ENCODE measurements at regions not wholly inside any gene's neighbourhood (a gene's known extent, or its start where the extent isn't known, plus 50 kb on each side); places are given as distances from the start of the nearest gene placed in this dataset.
"Not testable (repeated sequence)": the region's sequence is repeated elsewhere in the genome, so short reads cannot be mapped to it uniquely, and the experiment has no call there.

DNA sequence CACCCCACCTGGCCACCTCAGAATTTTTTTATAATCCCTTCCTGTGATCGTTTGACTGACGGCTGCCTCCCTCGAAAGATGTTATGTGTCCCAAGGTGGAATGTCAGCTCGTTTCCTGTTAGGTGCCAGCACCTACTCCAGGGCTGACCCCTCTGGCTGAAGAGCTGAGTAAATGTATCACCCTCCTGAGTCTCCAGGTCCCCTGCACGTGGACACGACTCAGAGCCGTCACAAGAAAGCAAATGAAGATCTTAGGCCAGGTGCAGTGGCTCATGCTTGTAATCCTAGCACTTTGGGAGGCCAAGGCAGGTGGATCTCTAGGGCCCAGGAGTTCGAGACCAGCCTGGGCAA lies 273.2 kb downstream of the C16orf95 start:
- peak; percentile 60 for DNase-seq (ENCODE audit: low spot score)
- no peak for FAIRE-seq

DNA sequence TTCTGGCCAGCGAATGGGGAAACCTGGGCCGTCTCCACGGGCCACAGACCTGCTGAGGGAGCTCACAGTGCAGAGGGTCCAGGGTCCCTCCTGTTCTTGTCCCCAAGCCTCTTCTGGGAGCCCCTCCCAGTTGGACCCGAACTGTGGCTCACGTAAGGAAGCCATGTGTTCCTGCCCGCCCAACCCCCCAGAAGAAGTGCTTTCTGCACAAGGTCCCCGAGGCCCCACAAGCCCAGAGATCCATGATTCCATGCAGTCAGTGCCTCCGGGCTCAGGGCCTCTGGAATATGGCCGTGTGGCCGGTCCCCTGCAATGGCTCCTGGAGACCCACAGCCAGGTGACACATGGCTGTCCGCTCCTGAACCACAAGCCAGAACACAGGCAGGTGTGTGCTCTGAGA lies 272.4 kb downstream of the C16orf95 start:
- FAIRE-seq (no peak), DNase-seq (ENCODE audit: low spot score) (no peak)

DNA sequence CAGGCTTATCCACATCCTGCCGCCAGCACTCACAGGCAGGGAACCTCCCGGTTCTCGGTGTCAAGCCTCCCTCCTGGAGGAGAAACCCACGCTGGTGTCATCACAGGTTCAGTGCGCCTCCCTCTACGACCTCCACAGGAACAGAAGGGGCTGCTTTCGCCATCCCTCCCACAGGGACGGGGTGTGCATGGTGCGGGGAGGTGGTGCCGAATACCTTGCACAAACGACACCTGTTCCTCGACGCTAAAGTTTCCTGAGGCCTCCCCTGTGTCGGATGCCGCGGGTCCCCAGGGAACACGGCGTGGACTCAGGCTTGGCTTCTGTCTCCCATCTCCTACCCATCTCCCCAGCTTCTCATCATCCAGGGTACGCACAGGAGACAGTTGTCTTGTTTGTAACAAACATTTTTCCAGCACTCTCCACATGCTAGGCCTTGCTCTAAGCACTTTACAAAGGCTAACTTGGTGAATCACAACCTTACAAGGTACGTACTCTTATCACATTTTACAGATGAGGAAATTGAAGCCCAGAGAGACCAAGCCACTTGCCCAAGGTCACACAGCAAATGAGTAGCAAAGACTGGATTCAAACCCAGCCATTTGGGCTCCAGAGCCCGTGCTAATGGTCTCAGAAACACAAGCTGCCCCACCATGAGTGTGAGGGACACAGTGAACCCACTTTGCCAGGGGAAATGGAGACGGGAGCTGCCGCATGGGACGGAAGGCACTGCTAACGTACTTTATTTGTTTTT lies 271.6 kb downstream of the C16orf95 start:
- FAIRE-seq (no peak), DNase-seq (ENCODE audit: low spot score) (no peak)

DNA sequence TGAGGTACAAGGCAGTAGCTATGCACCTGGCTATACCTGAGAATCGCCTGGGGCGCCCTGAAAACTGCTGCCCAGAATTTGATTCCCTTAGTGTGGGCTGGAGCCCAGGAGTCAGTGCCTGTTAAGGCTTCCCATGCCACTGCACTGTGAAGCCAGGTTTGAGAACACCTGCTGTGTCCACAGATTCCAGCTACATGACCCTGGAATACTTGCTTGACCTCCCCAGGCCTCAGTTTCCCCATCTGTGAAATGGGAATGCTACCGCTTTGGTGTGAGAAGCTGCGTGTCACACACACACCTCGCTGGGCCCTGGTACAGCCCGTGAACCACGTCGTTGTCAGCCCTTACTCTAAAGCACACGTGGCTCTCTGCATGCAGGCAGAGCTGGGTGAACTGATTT lies 271.0 kb downstream of the C16orf95 start:
- no peak for DNase-seq (ENCODE audit: low spot score)
- no peak for FAIRE-seq

DNA sequence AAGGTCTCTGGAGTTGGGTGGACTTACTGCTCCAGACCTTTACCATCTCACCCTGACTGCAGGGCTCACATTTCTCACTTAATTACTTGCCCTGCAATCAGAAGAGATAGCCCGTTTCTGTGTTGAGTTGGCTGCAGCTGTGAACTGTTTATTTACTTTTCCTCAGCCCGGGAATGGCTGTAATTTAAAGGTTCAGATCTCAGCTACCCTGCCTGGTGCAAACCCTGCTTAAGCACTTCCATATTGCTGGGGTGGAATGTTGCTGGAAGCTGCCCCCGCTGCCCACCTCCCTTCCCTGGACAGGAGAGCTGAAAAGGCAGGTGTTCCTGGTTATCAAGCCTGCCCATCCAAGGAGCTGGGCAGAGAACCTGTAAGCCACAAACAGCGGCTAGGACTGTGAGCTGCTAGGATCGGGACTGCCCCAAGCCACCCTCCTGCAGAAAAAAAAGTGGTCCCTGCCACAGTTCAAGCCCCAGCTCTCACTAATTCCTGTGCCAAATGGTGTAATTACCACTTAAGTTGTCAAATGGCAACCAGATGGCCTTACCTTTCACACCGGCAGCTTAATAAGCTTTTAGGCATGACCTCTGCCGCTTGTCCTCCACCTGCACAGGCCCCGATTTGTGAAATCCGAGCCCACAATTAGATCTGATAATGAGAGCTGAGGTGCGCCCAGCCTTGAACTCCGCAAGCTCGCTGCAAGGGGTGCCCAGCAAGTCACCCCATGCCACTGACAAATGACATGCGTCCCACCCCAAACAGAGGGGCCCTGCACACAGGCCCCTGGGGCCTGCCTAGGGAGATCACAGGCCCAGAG lies 269.8 kb downstream of the C16orf95 start:
- DNase-seq (ENCODE audit: low spot score), result no peak
- FAIRE-seq, result no peak

DNA sequence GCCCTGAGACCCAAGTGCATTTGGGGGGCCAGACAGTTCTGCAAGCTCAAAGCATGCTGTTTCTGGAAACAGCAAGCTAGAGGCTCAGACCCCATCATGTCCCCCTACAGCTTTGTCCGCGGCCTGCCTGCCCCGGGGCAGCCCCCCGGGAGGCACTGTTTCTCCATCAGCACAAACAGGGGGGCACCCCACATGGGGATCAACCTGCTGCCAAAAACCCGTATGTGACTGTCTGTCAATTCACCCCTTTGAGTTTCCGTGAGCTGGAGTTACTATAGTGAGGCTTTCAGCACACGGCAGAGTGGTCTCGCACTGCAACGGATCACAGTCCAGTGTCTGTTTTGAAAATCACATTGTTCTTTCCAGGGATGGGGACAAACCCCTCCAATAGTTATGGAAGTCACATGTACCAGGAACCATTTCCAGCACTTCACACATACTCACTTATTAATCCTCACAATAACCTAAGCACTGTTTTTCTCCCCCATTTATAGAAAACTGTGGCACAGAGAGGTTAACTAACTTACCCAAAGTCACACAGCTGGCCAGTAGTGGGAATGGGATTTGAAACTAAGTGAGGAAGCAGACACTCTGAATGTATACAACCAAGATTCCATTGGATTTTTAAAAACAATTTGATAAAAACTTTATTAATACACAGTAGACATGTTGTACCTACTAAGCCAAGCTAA lies 269.0 kb downstream of the C16orf95 start:
- FAIRE-seq (no peak), DNase-seq (ENCODE audit: low spot score) (no peak)

DNA sequence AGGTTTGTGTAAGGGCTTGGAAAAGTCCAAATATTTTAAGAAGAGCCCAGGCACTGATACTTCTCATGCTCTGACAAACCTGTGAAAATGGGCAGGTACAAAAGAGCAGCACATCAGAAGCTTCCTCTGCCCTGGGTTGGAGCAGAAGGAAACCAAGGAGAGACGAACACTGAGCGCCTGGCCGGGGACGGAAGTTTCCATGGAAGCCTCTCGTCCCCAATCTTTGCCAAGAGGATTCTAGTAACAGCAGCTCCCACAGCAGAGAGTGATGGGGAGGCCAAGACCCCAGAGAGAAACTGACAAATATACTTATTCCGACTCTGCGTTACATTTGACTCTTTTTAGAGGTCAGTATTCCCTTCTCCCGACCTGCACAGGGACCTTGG lies 268.5 kb downstream of the C16orf95 start:
- no peak for DNase-seq (ENCODE audit: low spot score)

DNA sequence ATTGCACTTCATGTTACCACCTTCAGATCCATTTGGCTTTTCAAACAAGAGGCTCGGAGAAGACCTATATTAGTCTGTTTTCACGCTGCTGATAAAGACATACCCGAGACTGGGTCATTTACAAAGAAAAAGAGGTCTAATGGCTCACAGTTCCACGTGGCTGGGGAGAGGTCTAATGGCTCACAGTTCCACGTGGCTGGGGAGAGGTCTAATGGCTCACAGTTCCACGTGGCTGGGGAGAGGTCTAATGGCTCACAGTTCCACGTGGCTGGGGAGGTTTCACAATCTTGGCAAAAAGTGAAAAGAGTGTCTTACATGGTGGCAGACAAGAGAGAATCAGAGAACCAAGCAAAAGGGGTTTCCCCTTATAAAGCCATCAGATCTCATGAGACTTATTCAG lies 268.0 kb downstream of the C16orf95 start:
- not testable (repeated sequence) for DNase-seq (ENCODE audit: low spot score); FAIRE-seq

More for the DNA sequence above, 268.5 kb downstream of the C16orf95 start:
- no peak for FAIRE-seq

DNA sequence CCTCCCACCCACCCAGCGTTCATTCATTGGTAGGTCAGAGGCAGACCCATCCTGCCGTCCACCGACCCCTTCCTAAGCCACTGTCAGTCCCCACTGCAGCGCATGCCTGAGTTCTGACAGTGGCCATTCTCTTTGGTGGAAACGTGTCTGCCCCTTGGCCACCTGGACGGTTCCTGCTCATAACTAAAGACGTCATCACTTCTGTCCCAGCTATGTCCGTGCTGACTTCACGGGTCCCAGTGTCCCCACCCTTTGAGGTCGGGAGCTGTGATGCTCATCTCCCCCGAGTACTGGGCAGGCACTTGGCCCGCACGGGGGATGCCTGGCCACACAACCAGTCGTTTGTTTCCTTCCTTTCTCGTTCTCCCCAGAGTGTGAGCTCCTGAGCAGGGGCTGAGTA lies 267.1 kb downstream of the C16orf95 start:
- DNase-seq (ENCODE audit: low spot score), result no peak
- FAIRE-seq, result no peak

DNA sequence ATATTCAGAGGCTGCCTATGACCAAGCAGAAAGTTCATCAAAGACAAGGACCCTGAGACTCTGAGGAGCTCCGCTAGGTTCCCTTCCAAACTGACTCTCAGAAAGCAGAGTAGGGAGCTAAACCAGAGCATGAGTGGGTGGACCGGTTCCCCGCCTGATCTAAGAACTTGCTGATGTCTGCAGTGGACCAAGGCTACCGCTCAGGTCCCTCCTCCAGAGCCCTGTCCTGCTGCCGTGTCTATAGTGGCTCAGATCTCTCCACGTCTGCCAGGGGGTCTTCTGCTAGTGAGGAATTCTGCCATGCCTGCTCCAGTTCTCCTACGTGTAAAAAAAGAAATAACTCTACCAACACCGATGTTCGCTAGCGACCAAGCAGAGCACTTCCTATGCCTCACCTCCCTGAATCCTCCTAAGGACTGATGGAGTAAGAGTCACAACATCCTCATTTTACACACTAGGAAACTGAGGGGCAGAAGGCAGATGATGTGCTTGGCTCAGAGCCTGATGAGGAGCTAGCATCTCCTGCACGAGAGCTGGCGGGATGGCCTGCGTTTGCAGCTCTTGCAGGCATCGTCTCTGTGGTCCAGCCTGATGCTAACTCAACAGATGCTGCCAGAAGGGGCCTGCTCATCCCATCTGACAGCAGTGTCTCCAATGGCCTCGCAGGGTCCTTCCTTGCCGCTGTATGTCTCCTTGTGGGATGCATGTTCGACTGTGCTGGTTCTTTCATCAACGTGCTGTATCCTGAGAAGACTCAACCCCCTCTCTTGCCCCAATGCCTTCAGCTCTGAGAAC lies 265.5 kb downstream of the C16orf95 start:
- FAIRE-seq (no peak), DNase-seq (ENCODE audit: low spot score) (no peak)

DNA sequence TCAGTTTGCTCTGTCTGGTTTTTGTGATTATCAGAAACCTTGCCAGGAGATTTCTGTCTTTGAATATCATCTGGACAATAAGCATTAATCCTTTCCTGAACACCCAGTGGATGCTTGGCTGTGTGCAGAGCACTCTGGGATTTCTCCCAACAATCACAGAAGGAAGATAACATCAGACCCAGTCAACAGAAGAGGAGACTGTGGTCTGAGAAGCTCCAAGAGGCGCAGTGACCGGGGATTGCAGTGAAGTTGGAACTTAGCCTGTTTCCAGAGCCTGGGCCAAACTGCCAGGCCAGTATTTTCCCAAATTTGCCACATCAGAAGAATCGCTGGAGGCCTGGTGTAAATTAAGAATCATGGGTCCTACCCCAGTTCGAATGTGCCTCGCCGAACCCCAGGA lies 264.7 kb downstream of the C16orf95 start:
- DNase-seq (ENCODE audit: low spot score) (no peak), FAIRE-seq (no peak)

DNA sequence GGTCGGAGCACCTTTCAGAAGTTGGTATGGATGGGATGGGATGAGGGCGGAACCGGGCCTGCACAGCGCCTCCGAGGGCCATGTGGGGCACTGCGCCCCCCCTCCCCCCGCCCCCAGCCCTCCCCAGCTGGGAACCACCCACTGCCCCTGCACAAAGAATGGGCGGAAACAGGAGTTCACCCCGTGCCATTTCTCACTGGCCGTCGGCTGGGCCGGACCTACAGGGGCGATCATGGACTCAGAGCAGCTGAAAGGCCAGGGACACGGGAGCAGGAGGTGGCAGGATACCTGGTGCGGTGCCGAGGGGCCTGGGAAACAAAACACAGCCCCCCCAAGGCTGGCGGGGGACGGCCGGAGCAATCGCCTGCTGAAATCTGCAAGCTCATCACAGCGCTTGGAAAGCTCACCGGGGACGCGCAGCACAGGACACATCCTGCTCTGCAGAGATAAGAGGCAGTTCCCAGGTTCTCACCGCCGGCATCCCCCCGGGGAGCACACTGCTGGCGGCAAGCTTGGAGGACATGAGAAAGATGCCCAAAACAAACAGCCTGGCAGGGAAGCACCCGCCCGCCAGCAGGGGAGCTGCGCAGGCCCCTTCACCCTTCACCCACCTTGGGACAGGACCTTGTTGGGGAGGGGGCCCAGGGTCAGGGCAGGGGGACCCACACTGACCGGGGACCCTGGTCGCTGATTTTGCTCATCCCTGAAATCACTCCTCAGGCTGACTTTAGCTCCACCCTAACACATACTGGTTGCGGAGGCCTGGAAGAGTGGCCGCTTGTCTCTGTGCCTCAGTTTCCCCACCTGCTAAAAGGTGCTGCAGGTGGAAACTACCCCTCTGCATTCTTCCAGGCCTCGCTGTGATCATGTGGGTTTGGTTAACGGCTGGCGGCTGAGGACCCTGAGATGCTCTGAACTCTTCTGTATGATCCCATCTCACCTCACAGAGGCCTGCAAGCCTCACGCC lies 263.9 kb downstream of the C16orf95 start:
- FAIRE-seq, result no peak
- DNase-seq (ENCODE audit: low spot score), result no peak

DNA sequence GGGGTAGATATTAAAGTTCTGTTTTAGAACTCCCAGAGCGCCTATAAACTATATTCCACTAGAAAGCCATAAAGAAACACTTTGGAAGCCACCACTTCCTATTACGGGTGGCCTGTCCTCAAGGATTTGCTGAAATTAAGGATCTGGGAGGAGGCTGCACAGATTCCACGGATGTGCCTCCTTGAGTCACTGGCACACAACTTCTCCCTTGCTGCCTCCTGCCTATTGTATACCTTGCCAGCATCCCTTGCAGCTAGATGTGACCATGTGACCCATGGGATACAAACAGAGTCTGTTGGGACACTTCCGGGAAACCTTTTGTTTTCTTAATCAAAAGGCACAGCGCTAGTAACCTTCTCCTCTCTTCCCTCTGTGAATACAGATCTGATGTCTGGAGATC lies 263.0 kb downstream of the C16orf95 start:
- no peak for FAIRE-seq
- DNase-seq (ENCODE audit: low spot score), result no peak

DNA sequence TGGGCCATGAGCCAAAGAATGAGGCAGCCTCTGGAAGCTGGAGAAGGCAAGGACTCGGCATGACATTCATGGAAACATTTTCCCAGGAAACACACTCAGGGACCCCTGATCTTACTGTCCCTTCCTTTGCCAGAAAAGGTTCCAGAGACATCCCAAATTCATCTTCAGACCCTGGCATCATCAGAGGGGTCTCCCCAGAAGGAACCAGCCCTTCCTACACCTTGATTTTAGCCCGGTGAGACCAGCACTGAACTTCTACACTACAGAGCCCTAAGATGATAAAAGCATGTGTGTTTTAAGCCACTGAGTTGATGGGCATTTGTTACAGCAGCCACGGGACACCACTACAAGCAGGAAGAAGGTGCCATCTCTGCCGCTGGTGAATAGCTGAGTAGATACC lies 262.3 kb downstream of the C16orf95 start:
- FAIRE-seq, result no peak
- no peak for DNase-seq (ENCODE audit: low spot score)

DNA sequence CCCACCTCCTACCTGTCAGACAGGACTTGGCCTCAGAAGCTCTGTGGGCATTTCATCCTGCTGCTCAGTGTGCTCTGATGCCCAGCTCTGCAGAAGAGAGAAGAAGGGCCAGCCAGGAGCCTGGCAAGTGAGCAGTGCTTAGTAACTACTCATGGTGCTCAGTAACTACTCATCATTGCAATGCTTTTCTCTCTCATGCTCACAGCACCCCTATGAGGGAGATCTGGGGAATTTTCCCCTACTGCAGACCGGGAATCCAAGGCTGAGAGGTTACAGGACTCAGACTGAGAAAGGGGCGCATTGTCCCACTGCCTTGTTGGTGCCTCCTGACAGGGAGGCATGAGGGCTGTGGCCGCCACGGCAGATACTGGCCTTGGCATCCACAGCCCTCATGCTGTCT lies 261.1 kb downstream of the C16orf95 start:
- FAIRE-seq (no peak), DNase-seq (ENCODE audit: low spot score) (no peak)

DNA sequence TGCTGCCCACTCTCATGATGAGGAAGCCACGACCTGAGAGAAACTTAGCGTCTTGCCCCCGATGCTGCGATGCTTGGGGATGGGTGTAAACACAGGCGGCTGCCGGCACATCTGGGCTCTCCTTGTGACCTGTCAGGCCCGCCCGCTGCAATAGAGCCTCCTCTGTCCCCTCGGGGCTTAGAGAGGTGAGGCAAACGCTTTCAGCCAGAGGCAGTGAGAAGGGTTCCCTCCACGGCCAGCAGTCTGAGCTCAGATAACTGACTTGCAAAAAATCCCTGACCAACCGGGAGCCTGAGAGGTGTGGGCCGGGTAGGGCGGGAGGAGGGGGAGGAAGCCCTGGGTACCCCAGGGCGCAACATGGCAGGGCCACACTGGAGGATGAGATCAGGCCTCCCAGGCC lies 260.6 kb downstream of the C16orf95 start:
- DNase-seq (ENCODE audit: low spot score), result no peak
- no peak for FAIRE-seq

DNA sequence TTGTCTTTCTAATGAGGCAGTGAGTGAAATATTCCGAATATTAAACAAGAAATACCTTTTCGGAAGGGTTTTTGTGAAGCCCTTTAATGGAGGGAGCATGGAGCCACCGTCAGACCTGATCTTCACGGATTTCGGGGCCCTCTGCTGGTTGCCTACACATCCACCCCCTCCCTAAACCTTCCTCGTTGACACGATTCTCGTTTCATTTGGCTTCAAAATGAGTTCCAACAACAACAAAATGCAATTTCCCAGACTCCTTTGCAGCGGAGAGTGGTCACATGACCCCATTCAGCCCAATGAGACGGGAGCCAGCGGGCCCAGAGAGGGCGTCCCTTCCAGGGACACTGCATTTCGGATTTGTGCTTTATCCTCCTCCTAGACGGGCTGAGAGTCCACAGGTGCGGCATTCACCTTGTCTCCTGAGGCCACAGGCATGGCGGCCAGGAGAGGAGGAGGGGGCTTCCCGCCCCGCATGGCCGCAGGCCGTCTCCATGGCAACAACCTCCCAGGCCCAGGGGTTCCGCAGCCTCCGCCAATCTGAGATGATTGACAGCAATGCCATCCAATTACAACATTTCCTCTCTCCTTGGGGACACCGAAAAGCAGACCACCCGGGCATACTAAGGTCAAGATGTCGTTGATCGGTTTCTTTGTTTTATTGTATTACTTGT lies 259.8 kb downstream of the C16orf95 start:
- no peak for FAIRE-seq
- DNase-seq (ENCODE audit: low spot score), result no peak

DNA sequence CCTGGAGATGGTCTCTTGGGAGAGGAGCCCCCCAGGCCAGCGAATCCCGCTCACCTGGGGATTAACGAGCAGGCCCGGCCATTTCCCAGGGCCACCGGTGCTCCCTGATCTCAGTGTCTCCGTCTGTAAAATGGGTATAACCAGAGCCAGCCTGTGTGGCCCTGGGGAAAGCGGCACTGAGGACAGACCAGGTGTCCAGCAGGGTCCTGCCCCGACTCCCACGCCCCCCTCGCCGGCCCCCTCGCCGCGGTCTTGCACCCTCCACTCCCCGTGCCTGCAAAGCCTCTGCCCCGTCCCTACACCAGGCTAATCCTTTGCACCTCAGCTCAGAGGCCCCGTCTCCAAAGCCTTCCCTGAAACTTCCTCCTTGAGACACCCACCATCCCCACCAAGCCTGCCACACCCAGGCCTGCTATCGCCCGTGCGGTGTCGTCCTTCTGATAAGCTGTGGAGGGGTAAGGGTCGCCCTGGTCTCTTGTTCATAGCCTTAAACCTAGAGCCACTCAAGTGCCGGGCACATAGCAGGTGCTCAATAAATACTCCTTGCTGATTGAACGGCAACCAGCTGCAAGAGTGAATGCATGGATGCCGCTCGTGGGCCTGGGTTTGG lies 259.1 kb downstream of the C16orf95 start:
- DNase-seq (ENCODE audit: low spot score), result no peak
- FAIRE-seq, result no peak

DNA sequence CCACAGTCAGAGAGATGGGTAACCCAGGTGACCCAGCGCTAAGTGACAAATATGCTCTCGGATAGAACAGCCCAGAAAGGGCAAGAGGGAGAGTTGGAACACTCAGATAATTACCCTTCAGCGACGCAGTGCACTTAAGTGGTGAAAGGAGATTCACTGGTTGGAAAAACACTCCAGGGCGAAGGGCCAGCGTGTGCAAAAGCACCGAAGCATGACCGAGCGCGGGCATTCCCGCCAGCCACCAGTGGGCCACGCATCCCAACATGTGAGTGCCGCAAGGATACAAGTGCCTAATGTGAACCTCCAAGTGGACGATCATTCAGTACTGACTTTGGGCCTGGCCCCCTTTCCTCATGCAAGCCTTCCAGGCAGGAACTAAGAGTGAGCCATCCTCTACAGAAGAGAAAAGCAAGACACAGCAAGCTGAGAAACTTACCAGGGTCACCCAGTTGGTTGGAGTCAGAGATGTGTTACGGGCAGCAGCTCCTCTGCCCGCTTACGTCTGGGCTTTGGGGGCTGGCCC lies 258.4 kb downstream of the C16orf95 start:
- DNase-seq (ENCODE audit: low spot score) (no peak), FAIRE-seq (no peak)
